GM18858 (cell line): ENCODE measurements at regions not wholly inside any gene's neighbourhood (a gene's known extent, or its start where the extent isn't known, plus 50 kb on each side); places are given as distances from the start of the nearest gene placed in this dataset.
"Not testable (repeated sequence)": the region's sequence is repeated elsewhere in the genome, so short reads cannot be mapped to it uniquely, and the experiment has no call there.

ENCODE experiments used
- ATAC-seq: cut with Tn5 transposase; IDR thresholded peaks from one replicate; pipeline ENCODE4 v1.9.1; 2021; ENCODE audit not compliant: unreplicated experiment

- ATAC-seq, result no peak
Measured at GRCh38 chr6:48429610-48430009, 318.6 kb upstream of the PTCHD4 start.

GRCh38 chr6:48429021-48429420 lies 318.0 kb upstream of the PTCHD4 start:
- no peak for ATAC-seq

DNA sequence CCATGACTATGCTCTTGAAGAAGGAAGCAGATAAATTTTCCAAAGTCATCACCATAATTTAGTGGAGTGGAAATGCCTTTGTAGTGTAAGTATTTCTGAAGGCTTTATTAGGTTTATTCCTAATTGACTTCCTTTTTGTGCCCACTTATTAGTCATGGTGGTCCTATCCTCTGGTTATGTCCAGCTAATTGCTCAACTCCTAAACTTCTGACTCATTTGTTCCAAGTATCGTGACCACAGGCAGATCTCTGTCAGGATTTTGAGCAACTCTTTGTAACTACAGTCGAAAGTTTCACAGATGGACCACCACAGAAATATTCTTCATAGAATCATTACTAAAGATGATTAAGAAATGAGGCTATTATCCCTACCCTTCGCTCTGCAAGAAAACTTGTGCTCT lies 315.6 kb upstream of the PTCHD4 start:
- no peak for ATAC-seq

- no peak for ATAC-seq
Measured at GRCh38 chr6:48423640-48424365, 312.8 kb upstream of the PTCHD4 start.

- peak; percentile 38 for ATAC-seq
Measured at GRCh38 chr6:48419992-48420391, 309.0 kb upstream of the PTCHD4 start.

- ATAC-seq, result no peak
Measured at GRCh38 chr6:48417927-48418326, 306.9 kb upstream of the PTCHD4 start.

GRCh38 chr6:48412656-48413055 lies 301.7 kb upstream of the PTCHD4 start:
- no peak for ATAC-seq

DNA sequence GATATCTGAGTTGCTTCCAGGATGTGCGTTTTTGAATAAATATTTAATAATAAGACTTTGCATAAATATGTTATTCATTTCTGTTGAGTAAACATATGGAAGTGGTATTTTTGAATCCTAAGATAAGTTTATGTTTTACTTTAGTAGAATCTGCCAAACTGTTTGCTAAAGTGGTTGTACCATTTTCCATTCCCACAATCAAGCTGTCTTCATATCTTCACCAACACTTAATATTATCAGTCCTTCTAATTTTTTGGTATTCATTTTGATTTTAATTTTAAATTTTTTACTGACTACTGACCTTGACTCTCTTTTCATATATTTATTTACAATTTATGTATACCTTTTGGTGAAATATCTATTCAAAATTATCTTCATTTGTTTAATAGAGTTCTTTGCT lies 293.9 kb upstream of the PTCHD4 start:
- ATAC-seq, result no peak

DNA sequence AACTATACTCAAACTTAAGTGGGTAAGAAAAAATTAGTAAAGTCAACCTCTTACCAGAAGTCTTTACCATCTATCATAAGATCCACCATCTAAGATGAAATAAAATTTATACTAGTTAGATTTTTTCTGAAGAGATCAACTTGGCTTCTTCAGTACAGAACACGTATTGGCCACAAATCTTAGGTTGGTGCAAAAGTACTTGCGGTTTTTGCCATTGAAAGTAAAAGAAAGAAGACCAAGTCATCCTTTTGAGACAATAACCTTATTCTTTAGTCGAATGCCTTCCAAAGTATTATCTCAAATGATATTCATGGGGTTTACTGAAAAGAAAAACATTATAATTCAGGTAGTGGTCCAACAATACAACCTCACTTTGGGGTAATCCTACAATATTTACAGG lies 292.6 kb upstream of the PTCHD4 start:
- ATAC-seq, result no peak

DNA sequence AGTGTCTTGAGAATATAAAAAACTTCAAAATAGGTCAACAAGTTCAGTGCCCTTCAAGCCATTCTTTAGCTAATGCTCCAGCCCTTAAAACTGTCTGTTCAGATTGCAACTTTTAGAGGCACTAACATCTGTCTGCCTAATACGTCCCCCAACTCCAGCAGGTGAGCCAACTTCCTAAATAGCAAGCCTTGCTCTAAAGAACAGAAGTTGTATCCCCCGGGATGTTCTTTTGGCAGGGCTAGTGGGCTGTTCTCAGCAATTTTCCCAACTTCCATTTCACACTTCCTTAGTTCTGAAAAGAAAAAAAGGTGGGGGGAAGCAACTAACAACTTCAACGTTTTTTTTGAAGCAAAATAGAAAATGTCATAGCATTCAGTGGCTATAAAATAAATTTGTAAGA lies 290.0 kb upstream of the PTCHD4 start:
- no peak for ATAC-seq

- ATAC-seq, result no peak
Measured at GRCh38 chr6:48397887-48398286, 286.9 kb upstream of the PTCHD4 start.

DNA sequence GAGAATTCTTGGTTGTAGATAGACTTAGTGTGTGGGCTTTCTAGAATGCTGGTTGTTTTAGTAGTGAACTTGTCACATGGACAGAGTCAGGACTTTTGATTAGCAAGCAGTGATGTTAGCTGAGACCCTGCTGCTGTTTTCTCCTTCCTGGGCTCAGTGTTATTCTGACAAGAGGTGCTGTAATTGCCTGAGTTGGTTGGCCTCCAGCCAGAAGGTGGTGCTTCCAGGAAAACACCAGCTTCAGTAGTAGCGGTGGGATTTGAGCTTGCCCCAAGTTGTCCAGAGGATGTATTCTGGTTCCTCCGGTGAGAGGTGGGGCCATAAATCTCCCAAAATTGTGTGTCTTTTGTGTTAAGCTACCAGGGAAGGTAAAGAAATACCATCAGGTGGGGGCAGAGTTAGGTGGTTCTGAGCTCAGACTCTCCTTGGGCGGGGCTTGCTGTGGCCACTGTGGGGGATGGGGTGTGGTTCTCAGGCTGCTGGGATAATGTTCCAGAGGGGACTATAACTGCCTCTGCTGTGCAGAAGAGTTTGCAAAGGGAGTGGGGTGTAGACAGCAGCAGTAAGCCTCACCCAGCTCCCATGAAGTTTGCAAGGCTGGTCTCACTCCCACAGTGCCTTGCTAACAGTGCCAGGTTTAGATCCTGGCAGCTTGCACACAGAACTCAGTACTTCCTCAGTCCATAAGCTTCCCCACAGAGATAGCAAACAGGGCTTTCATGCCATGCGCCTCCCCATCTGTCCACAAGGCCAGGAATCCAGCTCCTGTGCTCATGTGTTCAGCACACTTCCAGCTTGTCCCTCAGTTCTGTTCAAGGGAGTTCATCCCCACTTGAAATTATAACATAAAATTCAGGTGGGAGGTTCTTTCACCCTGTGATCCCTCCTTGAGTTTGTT lies 278.4 kb upstream of the PTCHD4 start:
- ATAC-seq, result no peak

DNA sequence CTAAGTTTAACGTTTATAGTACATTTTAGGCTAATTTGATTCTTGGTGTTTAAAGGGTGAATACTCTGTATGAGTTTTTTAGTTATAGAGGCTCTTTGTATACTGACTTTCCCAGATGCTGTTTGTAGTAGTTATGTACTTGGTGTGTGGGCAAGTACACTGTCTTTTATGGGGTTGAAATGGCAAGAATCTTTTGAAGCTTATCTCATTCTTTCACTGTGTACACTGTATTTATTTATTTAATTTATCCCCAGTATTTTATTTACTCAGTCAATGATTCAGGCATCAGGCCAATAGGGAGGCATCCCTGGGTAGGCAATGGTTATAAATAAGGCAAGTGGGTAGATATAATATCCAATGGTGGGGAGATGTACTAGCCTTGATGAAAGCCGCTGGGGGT lies 277.0 kb upstream of the PTCHD4 start:
- ATAC-seq, result no peak

DNA sequence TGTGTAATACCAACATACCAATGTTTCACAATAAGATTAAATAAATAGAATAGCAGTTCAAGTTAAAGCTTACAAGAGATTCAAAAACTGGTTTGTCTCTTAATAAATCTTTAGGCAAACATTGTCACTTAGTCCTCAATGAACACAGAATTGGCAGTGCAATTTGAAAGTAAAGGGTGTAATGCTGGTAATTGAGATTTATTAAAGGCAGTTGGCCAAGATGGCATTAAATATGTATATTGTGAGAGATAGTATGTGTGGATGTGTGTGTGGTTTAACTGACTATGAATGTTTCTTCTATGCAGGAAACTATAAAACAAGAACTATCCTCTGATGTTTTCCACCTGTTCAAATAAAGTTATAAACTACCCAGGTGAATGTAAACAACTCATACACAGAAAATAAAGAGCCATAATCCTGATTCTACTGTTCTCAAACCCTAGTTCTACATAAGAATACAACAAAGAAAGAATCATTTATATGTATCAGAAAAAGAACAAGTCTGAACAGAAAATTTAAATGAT lies 267.9 kb upstream of the PTCHD4 start:
- ATAC-seq, result no peak

DNA sequence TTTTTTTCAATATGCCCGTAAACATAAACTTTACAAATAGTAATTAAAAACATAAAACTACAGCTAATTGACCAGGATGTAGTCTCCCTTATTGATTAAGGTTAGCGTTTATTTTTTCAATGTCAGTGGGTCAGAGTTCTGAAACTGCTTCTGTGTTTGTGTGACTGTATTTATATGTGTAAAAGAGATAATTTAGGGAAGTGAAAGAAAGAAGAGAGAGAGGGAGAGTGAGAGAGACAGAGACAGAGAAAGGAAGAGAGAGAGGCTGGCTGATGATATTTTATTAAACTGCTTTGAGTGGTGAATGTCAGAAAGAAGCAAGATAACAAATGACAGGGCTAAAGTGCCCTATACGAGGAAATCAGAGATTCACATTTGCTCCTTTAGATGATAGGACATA lies 266.1 kb upstream of the PTCHD4 start:
- no peak for ATAC-seq

- not testable (repeated sequence) for ATAC-seq
Measured at GRCh38 chr6:48371226-48371625, 260.2 kb upstream of the PTCHD4 start.

- no peak for ATAC-seq
Measured at GRCh38 chr6:48369100-48369499, 258.1 kb upstream of the PTCHD4 start.

DNA sequence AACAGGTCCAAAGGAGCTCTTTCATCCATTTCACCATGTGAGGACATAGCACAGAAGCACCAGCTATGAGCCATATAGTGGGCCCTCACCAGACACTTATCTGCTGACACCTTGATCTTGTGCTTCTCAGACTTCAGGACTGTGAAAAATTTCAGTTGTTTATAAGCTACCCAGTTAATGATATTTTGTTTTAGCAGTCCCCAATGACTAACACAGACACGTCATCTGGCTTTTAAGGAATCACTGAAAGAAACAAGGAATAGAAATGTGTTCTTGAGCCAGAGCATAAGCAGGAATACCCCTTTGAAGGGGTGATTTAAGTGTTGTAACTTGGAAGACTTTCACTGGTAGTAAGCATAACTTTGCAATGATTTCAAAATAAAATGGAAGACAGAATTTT lies 214.7 kb upstream of the PTCHD4 start:
- no peak for ATAC-seq

DNA sequence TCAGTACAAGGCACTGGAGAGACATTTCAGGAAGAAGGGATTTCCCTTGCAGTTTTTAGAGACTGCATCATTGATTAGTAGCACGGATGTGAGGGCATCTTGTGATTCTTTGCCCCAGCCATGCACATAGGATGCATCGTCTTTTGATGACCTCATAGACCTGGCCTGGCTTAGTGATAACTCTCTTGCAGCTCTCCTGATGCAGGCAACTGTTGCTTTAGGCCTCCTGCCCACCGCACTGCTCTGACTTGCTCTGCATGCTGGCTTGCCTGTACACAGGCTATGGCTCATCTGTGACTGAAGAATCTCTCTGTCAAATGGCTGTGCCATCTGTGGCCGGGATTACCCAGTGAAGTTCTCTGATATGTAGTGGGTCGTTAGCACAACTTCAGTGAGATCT lies 207.7 kb upstream of the PTCHD4 start:
- ATAC-seq, result no peak

DNA sequence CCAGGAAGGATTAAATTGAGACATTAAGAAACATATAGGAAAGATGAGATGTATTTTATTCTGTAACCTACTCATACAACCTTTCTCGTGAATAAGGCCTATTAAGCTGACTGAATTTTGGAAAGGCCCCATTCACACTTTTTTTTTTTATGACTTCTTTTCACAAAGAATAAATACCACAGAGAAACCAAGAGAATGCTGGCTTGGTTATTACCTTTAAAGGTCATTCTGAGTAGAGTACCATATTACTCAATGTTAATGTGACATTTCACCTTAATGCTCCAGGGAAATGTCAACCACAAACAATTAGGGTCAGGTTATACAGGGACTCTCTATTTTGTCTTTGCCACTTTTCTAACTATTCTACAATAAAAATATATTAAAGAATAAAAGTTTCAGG lies 204.9 kb upstream of the PTCHD4 start:
- ATAC-seq, result no peak

GRCh38 chr6:48315051-48315719 lies 204.2 kb upstream of the PTCHD4 start:
- ATAC-seq, result no peak

GRCh38 chr6:48311301-48311700 lies 200.3 kb upstream of the PTCHD4 start:
- ATAC-seq, result no peak
